Sigmoid colon (tissue), 6 donors: ENCODE measurements at regions not wholly inside any gene's neighbourhood (a gene's known extent, or its start where the extent isn't known, plus 50 kb on each side); places are given as distances from the start of the nearest gene placed in this dataset.
"Not testable (repeated sequence)": the region's sequence is repeated elsewhere in the genome, so short reads cannot be mapped to it uniquely, and the experiment has no call there.

ENCODE experiments used
- DNase-seq: peaks from one replicate; pipeline ENCODE4 v3.0.0-alpha.2; 2019
- H3K27ac ChIP-seq, 4 donors: fragments of 200-600 bp; sonication (generic); one replicate each; pipeline ENCODE4 v1.5.1; 2016 to 2019; ENCODE audit warnings: mild to moderate bottlenecking in 1 of 4
- H3K27me3 ChIP-seq, 3 donors: fragments of 200-600 bp; sonication (generic); one replicate each; pipeline ENCODE4 v1.5.1; 2019; ENCODE audit warnings: mild to moderate bottlenecking in 1 of 3
- H3K36me3 ChIP-seq, 4 donors: fragments of 200-600 bp; sonication (generic); one replicate each; pipeline ENCODE4 v1.5.1; 2016 to 2019
- H3K4me1 ChIP-seq, 4 donors: fragments of 200-600 bp; sonication (generic); one replicate each; pipeline ENCODE4 v1.5.1; 2017 to 2019
- H3K4me3 ChIP-seq, 4 donors: fragments of 200-600 bp; sonication (generic); one replicate each; pipeline ENCODE4 v1.5.1; 2017 to 2019; ENCODE audit warnings: mild to moderate bottlenecking in 2 of 4, moderate library complexity in 1 of 4
- H3K9me3 ChIP-seq, 4 donors: fragments of 200-600 bp in 3 of 4; sonication (generic) in 3 of 4; one replicate each; pipeline versions ENCODE4 v1.5.1 to v1.6.1; 2013 to 2019
- CTCF ChIP-seq, 4 experiments: fragments of 450-650 bp in 3 of 4; fragments of 200-600 bp in 1 of 4; IDR thresholded peaks; one replicate each; pipeline ENCODE4 v1.5.1; 2016 to 2019; ENCODE audit warnings: antibody characterized with exemption in 4 of 4, mild to moderate bottlenecking in 3 of 4, moderate library complexity in 2 of 4
- EP300 ChIP-seq, 4 donors: sonication (generic); formaldehyde crosslinking; IDR thresholded peaks; one replicate each; pipeline ENCODE4 v1.6.1; 2017; ENCODE audit warnings: antibody characterized with exemption in 4 of 4
- POLR2A ChIP-seq, 2 donors: fragments of 450-650 bp; IDR thresholded peaks; one replicate each; pipeline ENCODE4 v1.6.1; 2016; ENCODE audit warnings: antibody characterized with exemption in 2 of 2, mild to moderate bottlenecking in 2 of 2, moderate library complexity in 2 of 2
- POLR2AphosphoS5 ChIP-seq, 4 donors: sonication (generic); formaldehyde crosslinking; IDR thresholded peaks; one replicate each; pipeline ENCODE4 v1.6.1; 2017; ENCODE audit warnings: antibody characterized with exemption in 4 of 4
- WGBS, 2 donors: extraction: QIAGEN DNeasy Blood & Tissue Kit; methylation state at CpG; one replicate each; pipeline ENCODE4 v1.1.7; 2013; 5-methylcytosine and 5-hydroxymethylcytosine counted together
- intact Hi-C: fragments of 100-400 bp; cut with DNase I; formaldehyde crosslinking; loops from one replicate; pipeline ENCODE4 v1.15.1; 2023
- donor health status: healthy with polysubstance abuse.
- donor health status: healthy.

GRCh38 chr17:16866841-16867240, 105.1 kb downstream of the TNFRSF13B start:
- H3K4me1 ChIP-seq, DNase-seq, H3K27me3 ChIP-seq, intact Hi-C loops, H3K9me3 ChIP-seq, H3K4me3 ChIP-seq, H3K27ac ChIP-seq, H3K36me3 ChIP-seq: not testable (repeated sequence)
- 89 to 93% methylated on average over 6 of the region's 6 CpGs for WGBS, 2 donors

GRCh38 chr17:16866436-16866835, 105.5 kb downstream of the TNFRSF13B start:
- H3K27ac ChIP-seq = no peak overlapping the region
- H3K27me3 ChIP-seq = no peaks in the 10 kb centered on the region
- H3K36me3 ChIP-seq = no peaks in the 10 kb centered on the region
- no peak overlapping the region for H3K4me3 ChIP-seq
- no peaks in the 10 kb centered on the region for H3K9me3 ChIP-seq
- H3K4me1 ChIP-seq = no peaks in the 10 kb centered on the region
- TF ChIP-seq CTCF (IDR thresholded peaks at IDR 0.05) (no peak), EP300 (IDR thresholded peaks at IDR 0.05) (no peak), POLR2A (IDR thresholded peaks at IDR 0.05) (no peak), POLR2AphosphoS5 (IDR thresholded peaks at IDR 0.05) (no peak)
- 89 to 90% methylated on average over 8 of the region's 8 CpGs for WGBS, 2 donors
- intact Hi-C loops = no loop called here
- DNase-seq = no peak

- H3K9me3 ChIP-seq, H3K36me3 ChIP-seq, H3K27me3 ChIP-seq, intact Hi-C loops, H3K27ac ChIP-seq, DNase-seq, H3K4me1 ChIP-seq, H3K4me3 ChIP-seq: not testable (repeated sequence)
- WGBS, 2 donors = 66 to 76% methylated on average over 1 of the region's 8 CpGs
Measured at GRCh38 chr17:16865704-16866103, 106.2 kb downstream of the TNFRSF13B start.

- H3K9me3 ChIP-seq, H3K27me3 ChIP-seq, H3K36me3 ChIP-seq, H3K4me3 ChIP-seq, H3K27ac ChIP-seq, DNase-seq, H3K4me1 ChIP-seq, intact Hi-C loops: not testable (repeated sequence)
- WGBS, 2 donors = 17 to 66% methylated on average over 6 of the region's 13 CpGs
Measured at GRCh38 chr17:16865077-16865613, 106.8 kb downstream of the TNFRSF13B start.

GRCh38 chr17:16864462-16865076, 107.3 kb downstream of the TNFRSF13B start:
- intact Hi-C loops, H3K4me3 ChIP-seq, DNase-seq, H3K9me3 ChIP-seq, H3K4me1 ChIP-seq, H3K27me3 ChIP-seq, H3K27ac ChIP-seq, H3K36me3 ChIP-seq: not testable (repeated sequence)
- 1 to 27% methylated on average over 5 of the region's 11 CpGs for WGBS, 2 donors

GRCh38 chr17:16861152-16861551, 110.8 kb downstream of the TNFRSF13B start:
- DNase-seq, H3K27ac ChIP-seq, H3K9me3 ChIP-seq, H3K4me3 ChIP-seq, H3K36me3 ChIP-seq, H3K4me1 ChIP-seq, intact Hi-C loops, H3K27me3 ChIP-seq: not testable (repeated sequence)
- WGBS, 2 donors = 66 to 84% methylated on average over 8 of the region's 8 CpGs

- H3K4me1 ChIP-seq, H3K36me3 ChIP-seq, H3K27me3 ChIP-seq, DNase-seq, intact Hi-C loops, H3K4me3 ChIP-seq, H3K27ac ChIP-seq, H3K9me3 ChIP-seq: not testable (repeated sequence)
- WGBS, 2 donors = 88 to 90% methylated on average over 9 of the region's 9 CpGs
Measured at GRCh38 chr17:16860467-16860866, 111.5 kb downstream of the TNFRSF13B start.

GRCh38 chr17:16859515-16859914, 112.4 kb downstream of the TNFRSF13B start:
- H3K27ac ChIP-seq, DNase-seq, H3K36me3 ChIP-seq, H3K27me3 ChIP-seq, intact Hi-C loops, H3K4me1 ChIP-seq, H3K4me3 ChIP-seq, H3K9me3 ChIP-seq: not testable (repeated sequence)
- 50 to 52% methylated on average over 1 to 2 of the region's 2 CpGs for WGBS, 2 donors

- H3K9me3 ChIP-seq, DNase-seq, H3K4me3 ChIP-seq, H3K27ac ChIP-seq, H3K27me3 ChIP-seq, H3K4me1 ChIP-seq, H3K36me3 ChIP-seq, intact Hi-C loops: not testable (repeated sequence)
- WGBS, 2 donors = 79 to 85% methylated on average over 6 of the region's 6 CpGs
Measured at GRCh38 chr17:16857746-16858145, 114.2 kb downstream of the TNFRSF13B start.

- H3K36me3 ChIP-seq, H3K27ac ChIP-seq, DNase-seq, H3K9me3 ChIP-seq, H3K27me3 ChIP-seq, intact Hi-C loops, H3K4me1 ChIP-seq, H3K4me3 ChIP-seq: not testable (repeated sequence)
- WGBS, 2 donors = 84 to 90% methylated on average over 3 of the region's 3 CpGs
Measured at GRCh38 chr17:16856846-16857245, 115.1 kb downstream of the TNFRSF13B start.

GRCh38 chr17:16856171-16856570, 115.7 kb downstream of the TNFRSF13B start:
- 75 to 77% methylated on average over 12 of the region's 12 CpGs for WGBS, 2 donors
- H3K36me3 ChIP-seq, intact Hi-C loops, H3K4me1 ChIP-seq, H3K27ac ChIP-seq, DNase-seq, H3K4me3 ChIP-seq, H3K27me3 ChIP-seq, H3K9me3 ChIP-seq: not testable (repeated sequence)

- H3K27me3 ChIP-seq, H3K4me3 ChIP-seq, DNase-seq, H3K9me3 ChIP-seq, H3K27ac ChIP-seq, H3K36me3 ChIP-seq, H3K4me1 ChIP-seq, intact Hi-C loops: not testable (repeated sequence)
- 86 to 90% methylated on average over 5 of the region's 5 CpGs for WGBS, 2 donors
Measured at GRCh38 chr17:16854636-16855035, 117.3 kb downstream of the TNFRSF13B start.
